ENCODE measurements at regions not wholly inside any gene's neighbourhood (a gene's known extent, or its start where the extent isn't known, plus 50 kb on each side); places are given as distances from the start of the nearest gene placed in this dataset.

- TF ChIP-seq, protein P1, sequence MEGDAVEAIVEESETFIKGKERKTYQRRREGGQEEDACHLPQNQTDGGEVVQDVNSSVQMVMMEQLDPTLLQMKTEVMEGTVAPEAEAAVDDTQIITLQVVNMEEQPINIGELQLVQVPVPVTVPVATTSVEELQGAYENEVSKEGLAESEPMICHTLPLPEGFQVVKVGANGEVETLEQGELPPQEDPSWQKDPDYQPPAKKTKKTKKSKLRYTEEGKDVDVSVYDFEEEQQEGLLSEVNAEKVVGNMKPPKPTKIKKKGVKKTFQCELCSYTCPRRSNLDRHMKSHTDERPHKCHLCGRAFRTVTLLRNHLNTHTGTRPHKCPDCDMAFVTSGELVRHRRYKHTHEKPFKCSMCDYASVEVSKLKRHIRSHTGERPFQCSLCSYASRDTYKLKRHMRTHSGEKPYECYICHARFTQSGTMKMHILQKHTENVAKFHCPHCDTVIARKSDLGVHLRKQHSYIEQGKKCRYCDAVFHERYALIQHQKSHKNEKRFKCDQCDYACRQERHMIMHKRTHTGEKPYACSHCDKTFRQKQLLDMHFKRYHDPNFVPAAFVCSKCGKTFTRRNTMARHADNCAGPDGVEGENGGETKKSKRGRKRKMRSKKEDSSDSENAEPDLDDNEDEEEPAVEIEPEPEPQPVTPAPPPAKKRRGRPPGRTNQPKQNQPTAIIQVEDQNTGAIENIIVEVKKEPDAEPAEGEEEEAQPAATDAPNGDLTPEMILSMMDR (IDR thresholded peaks at IDR 0.05), result no peak
- TF ChIP-seq EZH2phosphoT487 (IDR thresholded peaks at IDR 0.05), result no peak
These were observed 172.4 kb downstream of the SNCA start for GRCh38 chr4:89664521-89664920.

All from neural progenitor cell (in vitro differentiated cells).